B cell (primary cell): ENCODE measurements at regions not wholly inside any gene's neighbourhood (a gene's known extent, or its start where the extent isn't known, plus 50 kb on each side); places are given as distances from the start of the nearest gene placed in this dataset.

Experiments
- EZH2 ChIP-seq: IDR thresholded peaks from 2 replicates; pipeline ENCODE4 v1.6.1; 2012; ENCODE audit warnings: borderline replicate concordance, low read depth, mild to moderate bottlenecking, moderate library complexity, low read length; ENCODE audit not compliant: insufficient read depth, poor library complexity, severe bottlenecking
- TF ChIP-seq, protein P1 (sequence below): fragments of 200-600 bp; IDR thresholded peaks from one replicate; pipeline ENCODE4 v1.8.0; 2022; ENCODE audit warnings: antibody characterized with exemption, mild to moderate bottlenecking

DNA sequence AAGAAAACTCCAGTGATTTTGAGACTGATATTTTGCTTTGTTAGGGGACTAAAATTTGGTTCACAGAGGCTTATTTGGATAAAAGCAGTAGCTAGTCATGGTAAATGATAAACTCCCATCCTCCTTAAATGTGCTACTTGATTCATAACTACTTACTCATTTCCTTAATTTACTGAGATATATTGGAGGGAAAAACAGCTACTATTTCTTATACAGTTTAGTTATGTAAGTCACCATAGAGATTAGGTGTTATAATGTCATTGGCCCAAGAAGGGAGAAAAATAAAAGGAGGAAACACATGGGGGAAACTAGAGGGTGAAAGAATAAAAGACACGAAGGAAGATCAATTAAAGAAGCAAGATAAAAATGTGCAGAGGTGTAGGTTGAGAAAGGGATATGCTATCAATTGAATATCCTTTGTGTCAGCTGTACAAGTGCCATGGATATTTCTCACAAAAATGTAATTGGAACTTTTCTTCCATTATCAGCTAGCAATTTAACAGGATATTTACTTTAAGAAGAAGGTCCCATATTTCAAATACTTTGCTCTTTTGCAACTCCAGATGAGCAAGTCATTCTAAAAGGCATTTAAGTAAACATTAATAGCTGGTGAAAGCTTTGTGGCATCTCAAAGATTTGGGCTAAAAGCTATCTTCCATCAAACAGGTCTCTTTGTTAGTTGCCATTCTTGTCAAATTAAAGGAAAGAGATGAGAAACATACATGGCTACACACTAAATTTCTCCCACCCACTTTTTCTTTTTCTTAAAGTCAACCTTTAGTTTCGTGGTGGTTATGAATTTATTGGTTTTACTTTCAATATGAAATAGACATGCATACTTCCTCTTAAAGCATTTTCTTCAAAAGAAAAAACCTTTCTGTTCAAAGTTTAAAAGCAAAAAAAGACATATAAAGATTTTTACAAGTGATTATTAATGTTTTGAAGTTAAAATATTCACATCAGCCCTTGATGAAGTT is 439.5 kb downstream of the CCER1 start:
- TF ChIP-seq, protein P1, sequence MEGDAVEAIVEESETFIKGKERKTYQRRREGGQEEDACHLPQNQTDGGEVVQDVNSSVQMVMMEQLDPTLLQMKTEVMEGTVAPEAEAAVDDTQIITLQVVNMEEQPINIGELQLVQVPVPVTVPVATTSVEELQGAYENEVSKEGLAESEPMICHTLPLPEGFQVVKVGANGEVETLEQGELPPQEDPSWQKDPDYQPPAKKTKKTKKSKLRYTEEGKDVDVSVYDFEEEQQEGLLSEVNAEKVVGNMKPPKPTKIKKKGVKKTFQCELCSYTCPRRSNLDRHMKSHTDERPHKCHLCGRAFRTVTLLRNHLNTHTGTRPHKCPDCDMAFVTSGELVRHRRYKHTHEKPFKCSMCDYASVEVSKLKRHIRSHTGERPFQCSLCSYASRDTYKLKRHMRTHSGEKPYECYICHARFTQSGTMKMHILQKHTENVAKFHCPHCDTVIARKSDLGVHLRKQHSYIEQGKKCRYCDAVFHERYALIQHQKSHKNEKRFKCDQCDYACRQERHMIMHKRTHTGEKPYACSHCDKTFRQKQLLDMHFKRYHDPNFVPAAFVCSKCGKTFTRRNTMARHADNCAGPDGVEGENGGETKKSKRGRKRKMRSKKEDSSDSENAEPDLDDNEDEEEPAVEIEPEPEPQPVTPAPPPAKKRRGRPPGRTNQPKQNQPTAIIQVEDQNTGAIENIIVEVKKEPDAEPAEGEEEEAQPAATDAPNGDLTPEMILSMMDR: no peak
- no peak for TF ChIP-seq EZH2
